Activated naive CD8-positive, alpha-beta T cell (primary cell): ENCODE measurements at regions not wholly inside any gene's neighbourhood (a gene's known extent, or its start where the extent isn't known, plus 50 kb on each side); places are given as distances from the start of the nearest gene placed in this dataset.

Source experiments
- H3K27ac Mint-ChIP-seq: one replicate; pipeline ENCODE4 v1.8.0; 2021; ENCODE audit warnings: mixed read lengths
- H3K27me3 Mint-ChIP-seq: one replicate; pipeline ENCODE4 v1.8.0; 2021; ENCODE audit warnings: mixed read lengths
- H3K36me3 Mint-ChIP-seq: one replicate; pipeline ENCODE4 v1.8.0; 2021; ENCODE audit warnings: mixed read lengths
- H3K4me1 Mint-ChIP-seq: one replicate; pipeline ENCODE4 v1.8.0; 2021; ENCODE audit warnings: low read depth, mixed read lengths
- H3K4me3 Mint-ChIP-seq: one replicate; pipeline ENCODE4 v1.8.0; 2021; ENCODE audit warnings: mild to moderate bottlenecking, mixed read lengths
- H3K9me3 Mint-ChIP-seq: one replicate; pipeline ENCODE4 v1.8.0; 2021; ENCODE audit warnings: low read depth, mixed read lengths

DNA sequence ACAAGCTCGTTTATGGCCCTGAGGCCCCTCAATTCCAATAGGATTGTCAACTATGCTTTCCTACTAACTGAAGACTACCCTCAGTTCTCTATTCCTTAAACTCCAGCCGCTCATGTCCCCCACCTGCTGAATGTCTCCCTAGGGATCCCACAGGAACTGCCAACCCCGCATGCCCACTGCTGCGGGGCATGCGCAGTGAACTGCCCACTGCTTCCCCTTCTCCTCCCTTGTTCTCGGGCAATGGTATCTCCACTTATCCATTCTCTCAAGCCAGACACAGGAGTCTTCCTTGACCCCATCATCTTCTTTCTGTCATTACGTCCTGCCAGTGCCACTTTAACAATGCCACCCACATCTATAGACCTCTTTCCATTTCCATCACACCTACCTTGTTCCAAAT lies 90.0 kb downstream of the FGF18 start:
- H3K4me1 Mint-ChIP-seq, result no peaks in the 10 kb centered on the region
- H3K27ac Mint-ChIP-seq, result no peak overlapping the region
- no peaks in the 10 kb centered on the region for H3K9me3 Mint-ChIP-seq
- no peaks in the 10 kb centered on the region for H3K36me3 Mint-ChIP-seq
- peaks cover 3% of the 10 kb centered on the region for H3K27me3 Mint-ChIP-seq
- no peak overlapping the region for H3K4me3 Mint-ChIP-seq

DNA sequence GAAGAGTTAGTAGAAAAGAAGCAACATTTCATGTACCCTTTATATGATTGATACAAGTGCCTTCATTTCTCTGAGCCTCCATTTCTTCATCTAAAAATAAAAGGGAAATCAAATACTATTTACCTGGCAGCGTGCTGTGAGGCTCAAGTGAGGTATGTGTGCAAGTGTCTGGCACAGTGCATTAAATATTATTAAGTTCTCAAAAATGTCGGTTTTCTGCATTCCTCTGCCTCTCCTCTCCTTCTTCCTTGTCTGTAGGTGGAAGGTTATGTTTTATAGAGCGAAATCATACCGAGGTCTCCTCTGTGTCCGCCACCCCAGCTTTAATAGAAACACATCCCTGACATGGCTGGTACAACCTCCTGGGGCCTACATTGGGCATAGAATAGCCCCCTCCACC lies 93.0 kb downstream of the FGF18 start:
- H3K9me3 Mint-ChIP-seq, result no peaks in the 10 kb centered on the region
- H3K4me3 Mint-ChIP-seq, result no peak overlapping the region
- H3K27ac Mint-ChIP-seq, result no peak overlapping the region
- H3K4me1 Mint-ChIP-seq, result no peaks in the 10 kb centered on the region
- peaks cover 5% of the 10 kb centered on the region for H3K27me3 Mint-ChIP-seq
- H3K36me3 Mint-ChIP-seq, result no peaks in the 10 kb centered on the region

- Mint-ChIP-seq H3K36me3 (no peaks in the 10 kb centered on the region), H3K9me3 (no peaks in the 10 kb centered on the region)
These were observed 94.1 kb downstream of the FGF18 start for GRCh38 chr5:171513591-171513990.

DNA sequence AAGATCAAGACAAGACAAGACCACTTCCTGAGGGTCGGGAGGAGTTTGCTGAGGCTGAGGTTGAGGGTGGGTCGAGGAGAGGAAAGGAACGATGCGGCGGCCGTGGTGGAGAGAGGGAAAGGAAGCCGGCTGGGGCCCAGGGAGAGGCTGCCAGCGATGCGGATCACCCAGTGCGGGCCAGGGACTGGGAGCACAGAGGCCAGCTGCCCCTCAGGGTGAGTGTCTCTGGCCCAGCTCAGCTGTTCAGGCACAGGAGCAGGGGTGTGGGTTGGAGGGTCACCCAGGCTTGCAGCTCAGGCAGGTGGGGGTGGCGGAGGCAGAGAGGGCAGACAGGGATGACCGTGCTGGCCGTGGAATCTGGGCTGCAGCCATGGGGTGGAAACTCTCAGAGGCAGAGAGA lies 99.5 kb downstream of the FGF18 start:
- H3K4me1 Mint-ChIP-seq, result no peaks in the 10 kb centered on the region
- H3K27me3 Mint-ChIP-seq, result peaks cover 7% of the 10 kb centered on the region
- H3K9me3 Mint-ChIP-seq, result no peaks in the 10 kb centered on the region
- no peak overlapping the region for H3K27ac Mint-ChIP-seq
- H3K36me3 Mint-ChIP-seq, result no peaks in the 10 kb centered on the region
- no peak overlapping the region for H3K4me3 Mint-ChIP-seq

More at GRCh38 chr5:171513591-171513990, 94.1 kb downstream of the FGF18 start:
- H3K4me3 Mint-ChIP-seq, result no peak overlapping the region
- no peak overlapping the region for H3K27ac Mint-ChIP-seq
- H3K4me1 Mint-ChIP-seq, result no peaks in the 10 kb centered on the region
- peaks cover 5% of the 10 kb centered on the region for H3K27me3 Mint-ChIP-seq

DNA sequence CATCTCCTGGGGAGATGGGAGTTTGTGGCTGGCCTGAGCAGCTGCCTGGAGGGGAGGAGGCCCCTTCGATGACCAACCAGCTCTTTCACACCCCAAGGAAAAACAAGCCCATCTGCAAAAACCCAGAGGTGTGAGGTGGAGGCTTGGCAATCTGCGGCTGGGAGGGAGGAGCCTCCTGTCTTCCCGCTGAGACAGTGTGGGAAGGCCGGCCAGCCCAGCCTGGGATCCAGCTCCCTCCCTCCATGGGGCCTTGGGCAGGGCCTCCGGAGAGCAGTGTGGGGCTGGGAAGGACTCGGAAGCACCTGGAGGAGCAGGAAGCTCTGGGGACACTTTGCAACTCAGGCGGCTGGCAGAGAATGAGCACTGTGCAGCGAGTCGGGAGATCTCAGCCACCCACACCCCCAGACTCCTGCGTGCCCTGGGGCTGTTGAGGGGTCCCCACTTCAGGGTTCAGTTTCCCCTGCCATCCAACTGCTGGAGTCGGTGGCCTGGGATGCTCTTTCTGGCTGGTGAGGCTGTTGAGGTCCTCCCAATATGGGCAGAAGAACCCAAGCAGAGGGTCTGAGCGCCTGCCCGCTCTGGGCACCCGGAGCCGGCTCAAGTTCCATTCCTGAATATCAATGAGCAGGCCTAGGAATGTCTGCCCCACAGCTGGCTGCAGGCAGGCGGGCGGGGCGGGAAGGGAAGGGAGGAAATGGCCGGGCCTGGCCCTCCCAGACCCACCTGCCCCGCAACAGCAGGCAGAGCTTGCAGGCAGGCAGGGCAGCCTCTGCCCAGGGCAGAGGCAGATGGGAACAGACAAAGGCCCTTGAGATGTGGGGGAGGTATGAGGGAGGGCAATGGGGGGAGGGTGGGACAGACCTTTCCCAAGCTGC lies 101.1 kb downstream of the FGF18 start:
- no peak overlapping the region for H3K4me3 Mint-ChIP-seq
- no peaks in the 10 kb centered on the region for H3K4me1 Mint-ChIP-seq
- H3K36me3 Mint-ChIP-seq, result no peaks in the 10 kb centered on the region
- H3K9me3 Mint-ChIP-seq, result no peaks in the 10 kb centered on the region
- no peak overlapping the region for H3K27ac Mint-ChIP-seq
- H3K27me3 Mint-ChIP-seq, result peaks cover 4% of the 10 kb centered on the region

DNA sequence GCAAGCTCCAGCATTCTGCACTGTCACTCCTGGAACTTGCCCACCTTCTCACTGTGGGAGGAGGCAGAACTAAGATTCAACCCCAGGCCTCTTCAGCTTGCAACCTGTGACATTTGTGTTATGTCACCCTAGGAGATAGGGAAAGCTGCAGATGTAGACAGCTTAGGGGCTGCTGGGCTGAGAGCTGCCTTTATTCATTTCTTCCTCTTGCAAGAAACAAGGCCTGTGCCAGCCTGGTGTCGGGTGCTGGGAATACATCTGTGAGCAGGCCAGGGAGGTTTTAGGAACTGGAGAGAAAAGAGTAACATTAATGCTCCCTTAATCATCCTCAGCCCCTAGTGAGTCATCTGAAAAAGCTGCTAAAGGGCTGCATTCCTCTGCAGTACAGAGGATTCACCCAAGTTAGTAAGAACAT lies 101.8 kb downstream of the FGF18 start:
- no peaks in the 10 kb centered on the region for H3K9me3 Mint-ChIP-seq
- peaks cover 2% of the 10 kb centered on the region for H3K27me3 Mint-ChIP-seq
- H3K4me3 Mint-ChIP-seq, result no peak overlapping the region
- no peaks in the 10 kb centered on the region for H3K36me3 Mint-ChIP-seq
- no peaks in the 10 kb centered on the region for H3K4me1 Mint-ChIP-seq
- H3K27ac Mint-ChIP-seq, result no peak overlapping the region

DNA sequence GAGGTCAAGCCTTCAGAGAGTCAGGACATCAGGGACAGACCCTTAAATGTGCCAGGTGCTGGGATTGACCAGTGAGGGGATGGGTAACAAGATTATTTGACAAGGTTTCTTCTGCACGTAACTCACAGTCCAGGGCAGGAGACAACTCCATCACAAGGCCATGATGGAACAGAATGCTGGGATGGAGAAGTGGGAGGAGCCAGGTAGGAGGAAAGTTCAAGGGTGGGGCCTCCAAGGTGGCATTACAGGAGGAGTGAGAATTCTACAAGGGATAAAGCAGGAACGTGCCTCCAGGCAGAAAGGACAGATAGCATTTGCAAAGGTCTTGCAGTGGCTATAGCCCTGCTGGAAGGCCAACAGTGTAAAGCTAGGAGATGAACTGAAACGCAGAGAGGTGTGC lies 102.2 kb downstream of the FGF18 start:
- Mint-ChIP-seq H3K4me1 (no peaks in the 10 kb centered on the region), H3K27me3 (peaks cover 2% of the 10 kb centered on the region), H3K9me3 (no peaks in the 10 kb centered on the region), H3K27ac (no peak overlapping the region), H3K4me3 (no peak overlapping the region), H3K36me3 (no peaks in the 10 kb centered on the region)

- H3K27ac Mint-ChIP-seq, result no peak overlapping the region
- no peaks in the 10 kb centered on the region for H3K36me3 Mint-ChIP-seq
- H3K4me1 Mint-ChIP-seq, result no peaks in the 10 kb centered on the region
These were observed 104.3 kb downstream of the FGF18 start for GRCh38 chr5:171523781-171524180.

GRCh38 chr5:171524466-171524865 lies 105.0 kb downstream of the FGF18 start:
- peaks cover 4% of the 10 kb centered on the region for H3K27me3 Mint-ChIP-seq
- no peaks in the 10 kb centered on the region for H3K4me1 Mint-ChIP-seq
- no peaks in the 10 kb centered on the region for H3K9me3 Mint-ChIP-seq
- H3K27ac Mint-ChIP-seq, result no peak overlapping the region
- no peak overlapping the region for H3K4me3 Mint-ChIP-seq
- no peaks in the 10 kb centered on the region for H3K36me3 Mint-ChIP-seq

More at GRCh38 chr5:171523781-171524180, 104.3 kb downstream of the FGF18 start:
- Mint-ChIP-seq H3K4me3 (no peak overlapping the region), H3K9me3 (no peaks in the 10 kb centered on the region), H3K27me3 (peaks cover 2% of the 10 kb centered on the region)

- H3K36me3 Mint-ChIP-seq, result no peaks in the 10 kb centered on the region
- H3K4me1 Mint-ChIP-seq, result no peaks in the 10 kb centered on the region
- H3K27ac Mint-ChIP-seq, result no peak overlapping the region
- H3K27me3 Mint-ChIP-seq, result peaks cover 4% of the 10 kb centered on the region
- no peak overlapping the region for H3K4me3 Mint-ChIP-seq
- H3K9me3 Mint-ChIP-seq, result no peaks in the 10 kb centered on the region
These were observed 105.6 kb downstream of the FGF18 start for GRCh38 chr5:171525085-171525484.

- no peak overlapping the region for H3K4me3 Mint-ChIP-seq
- peaks cover 4% of the 10 kb centered on the region for H3K27me3 Mint-ChIP-seq
- H3K9me3 Mint-ChIP-seq, result no peaks in the 10 kb centered on the region
- H3K36me3 Mint-ChIP-seq, result no peaks in the 10 kb centered on the region
- no peaks in the 10 kb centered on the region for H3K4me1 Mint-ChIP-seq
- no peak overlapping the region for H3K27ac Mint-ChIP-seq
These were observed 108.6 kb downstream of the FGF18 start for GRCh38 chr5:171528036-171528435.

- Mint-ChIP-seq H3K36me3 (no peaks in the 10 kb centered on the region), H3K4me1 (no peaks in the 10 kb centered on the region), H3K9me3 (no peaks in the 10 kb centered on the region), H3K4me3 (no peak overlapping the region), H3K27ac (no peak overlapping the region), H3K27me3 (peaks cover 2% of the 10 kb centered on the region)
These were observed 109.6 kb downstream of the FGF18 start for GRCh38 chr5:171528865-171529614.

GRCh38 chr5:171531638-171532037 lies 112.2 kb downstream of the FGF18 start:
- no peaks in the 10 kb centered on the region for H3K36me3 Mint-ChIP-seq
- H3K27ac Mint-ChIP-seq, result no peak overlapping the region
- no peaks in the 10 kb centered on the region for H3K4me1 Mint-ChIP-seq

GRCh38 chr5:171533153-171533552 lies 113.7 kb downstream of the FGF18 start:
- Mint-ChIP-seq H3K4me3 (no peak overlapping the region), H3K4me1 (no peaks in the 10 kb centered on the region), H3K36me3 (no peaks in the 10 kb centered on the region), H3K27ac (no peak overlapping the region), H3K9me3 (no peaks in the 10 kb centered on the region), H3K27me3 (peaks cover 9% of the 10 kb centered on the region)

More at GRCh38 chr5:171531638-171532037, 112.2 kb downstream of the FGF18 start:
- Mint-ChIP-seq H3K4me3 (no peak overlapping the region), H3K9me3 (no peaks in the 10 kb centered on the region), H3K27me3 (peaks cover 4% of the 10 kb centered on the region)
